Esophagus muscularis mucosa (tissue), 4 donors: ENCODE measurements at regions not wholly inside any gene's neighbourhood (a gene's known extent, or its start where the extent isn't known, plus 50 kb on each side); places are given as distances from the start of the nearest gene placed in this dataset.

ENCODE experiments used
- CTCF ChIP-seq, 3 experiments: fragments of 200-600 bp in 2 of 3; fragments of 450-650 bp in 1 of 3; sonication (generic) in 2 of 3; IDR thresholded peaks; one replicate each; pipeline ENCODE4 v1.5.1; 2017 to 2019; ENCODE audit warnings: antibody characterized with exemption in 3 of 3, mild to moderate bottlenecking in 2 of 3, moderate library complexity in 1 of 3
- EP300 ChIP-seq: sonication (generic); formaldehyde crosslinking; IDR thresholded peaks from one replicate; pipeline ENCODE4 v1.6.1; 2017; ENCODE audit warnings: antibody characterized with exemption
- POLR2AphosphoS5 ChIP-seq, 2 donors: sonication (generic); formaldehyde crosslinking; IDR thresholded peaks; one replicate each; pipeline ENCODE4 v1.6.1; 2017; ENCODE audit warnings: antibody characterized with exemption in 2 of 2

GRCh38 chr10:111452153-111452552, 375.3 kb downstream of the ADRA2A start:
- TF ChIP-seq EP300 (no peak), CTCF (IDR thresholded peaks at IDR 0.05) (no peak), POLR2AphosphoS5 (IDR thresholded peaks at IDR 0.05) (no peak)
